ENCODE measurements at regions not wholly inside any gene's neighbourhood (a gene's known extent, or its start where the extent isn't known, plus 50 kb on each side); places are given as distances from the start of the nearest gene placed in this dataset.

GRCh38 chr3:134085034-134085775 lies 55.5 kb upstream of the SLCO2A1 start:
- no peak overlapping the region for H3K4me3 ChIP-seq (ENCODE audit: low read depth, low read length)
- no peak for TF ChIP-seq CTCF (IDR thresholded peaks at IDR 0.05; ENCODE audit: low read depth, low read length, missing control alignments)
- DNase-seq (ENCODE audit: low read depth): no peak
- in situ Hi-C loops (cut with HindIII; ENCODE audit: low sequenced_read_pairs): no loop called here

- H3K4me3 ChIP-seq (ENCODE audit: low read depth, low read length): no peak overlapping the region
- TF ChIP-seq CTCF (IDR thresholded peaks at IDR 0.05; ENCODE audit: low read depth, low read length, missing control alignments): no peak
- in situ Hi-C loops (cut with HindIII; ENCODE audit: low sequenced_read_pairs): no loop called here
- no peak for DNase-seq (ENCODE audit: low read depth)
Measured at GRCh38 chr3:134084242-134084950, 54.7 kb upstream of the SLCO2A1 start.

GRCh38 chr3:134083626-134084241 lies 54.0 kb upstream of the SLCO2A1 start:
- no peak overlapping the region for H3K4me3 ChIP-seq (ENCODE audit: low read depth, low read length)
- no peak for DNase-seq (ENCODE audit: low read depth)
- in situ Hi-C loops (cut with HindIII; ENCODE audit: low sequenced_read_pairs): no loop called here
- TF ChIP-seq CTCF (IDR thresholded peaks at IDR 0.05; ENCODE audit: low read depth, low read length, missing control alignments): no peak

GRCh38 chr3:134083008-134083407 lies 53.3 kb upstream of the SLCO2A1 start:
- DNase-seq (ENCODE audit: low read depth): no peak
- in situ Hi-C loops (cut with HindIII; ENCODE audit: low sequenced_read_pairs): no loop called here
- no peak for TF ChIP-seq CTCF (IDR thresholded peaks at IDR 0.05; ENCODE audit: low read depth, low read length, missing control alignments)
- no peak overlapping the region for H3K4me3 ChIP-seq (ENCODE audit: low read depth, low read length)

- no peak overlapping the region for H3K4me3 ChIP-seq (ENCODE audit: low read depth, low read length)
- in situ Hi-C loops (cut with HindIII; ENCODE audit: low sequenced_read_pairs): no loop called here
- no peak for TF ChIP-seq CTCF (IDR thresholded peaks at IDR 0.05; ENCODE audit: low read depth, low read length, missing control alignments)
- no peak for DNase-seq (ENCODE audit: low read depth)
Measured at GRCh38 chr3:134082582-134082981, 52.9 kb upstream of the SLCO2A1 start.

- H3K4me3 ChIP-seq (ENCODE audit: low read depth, low read length): no peak overlapping the region
- TF ChIP-seq CTCF (IDR thresholded peaks at IDR 0.05; ENCODE audit: low read depth, low read length, missing control alignments): no peak
- no peak for DNase-seq (ENCODE audit: low read depth)
- in situ Hi-C loops (cut with HindIII; ENCODE audit: low sequenced_read_pairs): no loop called here
Measured at GRCh38 chr3:134081211-134081610, 51.5 kb upstream of the SLCO2A1 start.

Data from astrocyte of the cerebellum (primary cell).